GM23248 (cell line): ENCODE measurements at regions not wholly inside any gene's neighbourhood (a gene's known extent, or its start where the extent isn't known, plus 50 kb on each side); places are given as distances from the start of the nearest gene placed in this dataset.

Experiments used
- EZH2 ChIP-seq: fragments of 200-600 bp; sonication (generic); IDR thresholded peaks from 2 replicates; pipeline ENCODE4 v1.6.1; 2018; ENCODE audit warnings: antibody characterized with exemption, mild to moderate bottlenecking; ENCODE audit not compliant: insufficient read depth, poor library complexity, severe bottlenecking
- EZH2phosphoT487 ChIP-seq: fragments of 200-600 bp; sonication (generic); IDR thresholded peaks from 2 replicates; pipeline ENCODE4 v1.6.1; 2018; ENCODE audit warnings: antibody characterized with exemption, moderate library complexity, mild to moderate bottlenecking, low read depth; ENCODE audit not compliant: insufficient read depth

- TF ChIP-seq EZH2phosphoT487 = no peak
- no peak for TF ChIP-seq EZH2
Measured at GRCh38 chr10:105596749-105597148, 955.7 kb downstream of the SORCS3 start.
